Osteoblast (primary cell): ENCODE measurements at regions not wholly inside any gene's neighbourhood (a gene's known extent, or its start where the extent isn't known, plus 50 kb on each side); places are given as distances from the start of the nearest gene placed in this dataset.

Source experiments
- DNase-seq: peaks from one replicate; pipeline ENCODE4 v3.0.0; 2011; ENCODE audit warnings: low spot score, mixed read lengths; ENCODE audit not compliant: insufficient read length; ENCODE audit errors: missing footprints
- H2AFZ ChIP-seq: 2 replicates; pipeline ENCODE4 v1.6.0; 2011; ENCODE audit warnings: mild to moderate bottlenecking, low read length
- H3K27ac ChIP-seq: 2 replicates; pipeline ENCODE4 v1.5.1; 2011; ENCODE audit warnings: mild to moderate bottlenecking, low read depth, low read length, moderate library complexity
- H3K27me3 ChIP-seq: 2 replicates; pipeline ENCODE4 v1.6.0; 2012; ENCODE audit warnings: mild to moderate bottlenecking, control low read depth, inconsistent platforms, low read length, moderate library complexity; ENCODE audit not compliant: insufficient read depth
- H3K36me3 ChIP-seq: 2 replicates; pipeline ENCODE4 v1.5.1; 2011; ENCODE audit warnings: mild to moderate bottlenecking, low read length, control low read depth, moderate library complexity; ENCODE audit not compliant: insufficient read depth
- H3K4me1 ChIP-seq: 2 replicates; pipeline ENCODE4 v1.5.1; 2011; ENCODE audit warnings: mild to moderate bottlenecking, low read length, control low read depth, moderate library complexity; ENCODE audit not compliant: insufficient read depth
- H3K4me2 ChIP-seq: 2 replicates; pipeline ENCODE4 v1.6.0; 2011; ENCODE audit warnings: mild to moderate bottlenecking, low read length; ENCODE audit not compliant: insufficient read depth
- H3K4me3 ChIP-seq: fragments of 200-600 bp; sonication (generic); 3 replicates; pipeline ENCODE4 v1.5.1; 2012; ENCODE audit warnings: mild to moderate bottlenecking, low read length, inconsistent platforms; ENCODE audit not compliant: insufficient read depth
- H3K79me2 ChIP-seq: 2 replicates; pipeline ENCODE4 v1.6.0; 2012; ENCODE audit warnings: mild to moderate bottlenecking, low read length, control low read depth, inconsistent platforms; ENCODE audit not compliant: insufficient read depth
- H3K9me3 ChIP-seq: 2 replicates; pipeline ENCODE4 v1.5.1; 2011; ENCODE audit warnings: low read depth, low read length, control low read depth
- H4K20me1 ChIP-seq: 2 replicates; pipeline ENCODE4 v1.6.0; 2012; ENCODE audit warnings: mild to moderate bottlenecking, low read length, control low read depth; ENCODE audit not compliant: insufficient read depth
- TF ChIP-seq, protein P1 (sequence below): IDR thresholded peaks from 2 replicates; pipeline ENCODE4 v1.5.1; 2011; ENCODE audit warnings: mild to moderate bottlenecking, low read depth, low read length, moderate library complexity; ENCODE audit errors: extremely low read depth

DNA sequence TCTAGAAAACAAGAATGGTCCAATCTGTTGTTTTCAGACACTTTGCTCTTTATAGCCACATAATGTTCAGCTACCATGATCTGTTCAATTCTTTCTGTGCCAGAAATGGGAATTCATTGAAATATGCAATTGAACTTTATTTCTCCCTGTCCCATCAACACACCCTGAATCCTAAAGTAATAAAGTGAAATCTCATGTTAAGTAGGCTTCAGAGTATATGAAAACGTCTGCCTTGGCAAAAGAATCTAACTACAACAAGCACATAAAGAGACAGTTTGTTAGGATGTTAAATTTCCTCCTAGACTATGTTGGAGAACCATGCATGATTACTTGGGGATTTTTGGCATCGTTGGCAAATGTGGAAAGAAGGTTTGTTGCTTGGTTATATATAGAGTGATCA, 722.7 kb downstream of the XPNPEP1 start:
- H3K79me2 ChIP-seq: no peaks in the 10 kb centered on the region
- H3K9me3 ChIP-seq: no peaks in the 10 kb centered on the region
- H3K27ac ChIP-seq: no peak overlapping the region
- H3K4me1 ChIP-seq: no peaks in the 10 kb centered on the region
- no peak for DNase-seq
- H3K27me3 ChIP-seq: no peaks in the 10 kb centered on the region
- TF ChIP-seq, protein P1, sequence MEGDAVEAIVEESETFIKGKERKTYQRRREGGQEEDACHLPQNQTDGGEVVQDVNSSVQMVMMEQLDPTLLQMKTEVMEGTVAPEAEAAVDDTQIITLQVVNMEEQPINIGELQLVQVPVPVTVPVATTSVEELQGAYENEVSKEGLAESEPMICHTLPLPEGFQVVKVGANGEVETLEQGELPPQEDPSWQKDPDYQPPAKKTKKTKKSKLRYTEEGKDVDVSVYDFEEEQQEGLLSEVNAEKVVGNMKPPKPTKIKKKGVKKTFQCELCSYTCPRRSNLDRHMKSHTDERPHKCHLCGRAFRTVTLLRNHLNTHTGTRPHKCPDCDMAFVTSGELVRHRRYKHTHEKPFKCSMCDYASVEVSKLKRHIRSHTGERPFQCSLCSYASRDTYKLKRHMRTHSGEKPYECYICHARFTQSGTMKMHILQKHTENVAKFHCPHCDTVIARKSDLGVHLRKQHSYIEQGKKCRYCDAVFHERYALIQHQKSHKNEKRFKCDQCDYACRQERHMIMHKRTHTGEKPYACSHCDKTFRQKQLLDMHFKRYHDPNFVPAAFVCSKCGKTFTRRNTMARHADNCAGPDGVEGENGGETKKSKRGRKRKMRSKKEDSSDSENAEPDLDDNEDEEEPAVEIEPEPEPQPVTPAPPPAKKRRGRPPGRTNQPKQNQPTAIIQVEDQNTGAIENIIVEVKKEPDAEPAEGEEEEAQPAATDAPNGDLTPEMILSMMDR: no peak
- no peaks in the 10 kb centered on the region for H3K36me3 ChIP-seq
- no peak overlapping the region for H3K4me3 ChIP-seq
- no peaks in the 10 kb centered on the region for H4K20me1 ChIP-seq
- H2AFZ ChIP-seq: no peak overlapping the region
- no peak overlapping the region for H3K4me2 ChIP-seq

DNA sequence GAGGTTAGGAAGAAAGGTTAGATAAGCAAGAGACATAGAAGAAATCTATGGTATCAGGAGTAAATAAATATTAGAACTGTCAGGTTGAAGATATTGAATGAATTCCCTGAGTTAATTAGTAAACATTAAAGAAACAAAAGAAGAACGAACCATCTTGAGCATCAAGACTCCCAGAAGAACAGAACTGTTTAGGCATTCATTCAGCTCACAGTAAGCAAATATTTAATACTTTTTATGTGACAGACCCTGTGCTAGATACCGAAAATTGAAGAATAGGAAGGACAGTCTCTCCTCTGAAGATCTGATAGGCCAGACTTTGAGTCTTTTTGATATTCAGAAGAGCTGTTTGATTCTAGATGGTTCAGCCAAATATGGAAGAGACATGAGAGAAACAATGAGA, 731.5 kb downstream of the XPNPEP1 start:
- no peaks in the 10 kb centered on the region for H3K36me3 ChIP-seq
- H3K27ac ChIP-seq: no peak overlapping the region
- no peaks in the 10 kb centered on the region for H3K4me1 ChIP-seq
- H3K4me2 ChIP-seq: no peak overlapping the region
- TF ChIP-seq, protein P1: no peak
- H3K4me3 ChIP-seq: no peak overlapping the region
- H2AFZ ChIP-seq: no peak overlapping the region
- H3K79me2 ChIP-seq: no peaks in the 10 kb centered on the region
- DNase-seq: no peak
- H4K20me1 ChIP-seq: no peaks in the 10 kb centered on the region
- no peaks in the 10 kb centered on the region for H3K27me3 ChIP-seq
- no peaks in the 10 kb centered on the region for H3K9me3 ChIP-seq

- Histone ChIP-seq H3K27ac (no peak overlapping the region), H3K4me1 (no peaks in the 10 kb centered on the region), H3K9me3 (no peaks in the 10 kb centered on the region)
These were observed 732.0 kb downstream of the XPNPEP1 start for GRCh38 chr10:109191341-109191740.

GRCh38 chr10:109187677-109188076, 735.6 kb downstream of the XPNPEP1 start:
- H2AFZ ChIP-seq: no peak overlapping the region
- DNase-seq: no peak

More at GRCh38 chr10:109191341-109191740, 732.0 kb downstream of the XPNPEP1 start:
- Histone ChIP-seq H3K4me3 (no peak overlapping the region), H2AFZ (no peak overlapping the region), H4K20me1 (no peaks in the 10 kb centered on the region), H3K27me3 (no peaks in the 10 kb centered on the region), H3K36me3 (no peaks in the 10 kb centered on the region), H3K79me2 (no peaks in the 10 kb centered on the region), H3K4me2 (no peak overlapping the region)
- TF ChIP-seq, protein P1: no peak
- no peak for DNase-seq

More at GRCh38 chr10:109187677-109188076, 735.6 kb downstream of the XPNPEP1 start:
- Histone ChIP-seq H3K79me2 (no peaks in the 10 kb centered on the region), H3K4me2 (no peak overlapping the region), H3K27ac (no peak overlapping the region), H3K4me1 (no peaks in the 10 kb centered on the region), H3K4me3 (no peak overlapping the region), H3K9me3 (no peaks in the 10 kb centered on the region), H3K36me3 (no peaks in the 10 kb centered on the region), H3K27me3 (no peaks in the 10 kb centered on the region), H4K20me1 (no peaks in the 10 kb centered on the region)
- TF ChIP-seq, protein P1: no peak
